Vagina (tissue), 2 donors: ENCODE measurements at regions not wholly inside any gene's neighbourhood (a gene's known extent, or its start where the extent isn't known, plus 50 kb on each side); places are given as distances from the start of the nearest gene placed in this dataset.

Experiments
- DNase-seq, 2 donors: peaks; one replicate each; pipeline ENCODE4 v3.0.0-alpha.2; 2017; ENCODE audit errors: extremely low spot score in 2 of 2
- H3K27ac ChIP-seq: fragments of 200-600 bp; sonication (generic); one replicate; pipeline ENCODE4 v1.5.1; 2019
- H3K27me3 ChIP-seq: fragments of 200-600 bp; sonication (generic); one replicate; pipeline ENCODE4 v1.5.1; 2019
- H3K36me3 ChIP-seq, 2 donors: fragments of 200-600 bp; sonication (generic); one replicate each; pipeline ENCODE4 v1.5.1; 2017 to 2019
- H3K4me1 ChIP-seq: fragments of 200-600 bp; sonication (generic); one replicate; pipeline ENCODE4 v1.5.1; 2019
- H3K4me3 ChIP-seq, 2 donors: fragments of 200-600 bp; sonication (generic); 1 replicate in 1 of 2; 2 replicates in 1 of 2; pipeline ENCODE4 v1.5.1; 2016 to 2019
- H3K9me3 ChIP-seq: fragments of 200-600 bp; sonication (generic); one replicate; pipeline ENCODE4 v1.5.1; 2019
- CTCF ChIP-seq, 3 experiments: fragments of 450-650 bp in 2 of 3; fragments of 200-600 bp in 1 of 3; sonication (generic) in 1 of 3; IDR thresholded peaks; one replicate each; pipeline ENCODE4 v1.5.1; 2017 to 2019; ENCODE audit warnings: antibody characterized with exemption in 3 of 3, mild to moderate bottlenecking in 2 of 3, moderate library complexity in 2 of 3
- POLR2A ChIP-seq, 2 donors: fragments of 450-650 bp; IDR thresholded peaks; one replicate each; pipeline ENCODE4 v1.6.1; 2017; ENCODE audit warnings: antibody characterized with exemption in 2 of 2, mild to moderate bottlenecking in 2 of 2, moderate library complexity in 2 of 2
- POLR2AphosphoS5 ChIP-seq, 2 donors: sonication (generic); formaldehyde crosslinking; IDR thresholded peaks; one replicate each; pipeline ENCODE4 v1.9.0; 2017; ENCODE audit warnings: antibody characterized with exemption in 2 of 2, mild to moderate bottlenecking in 2 of 2, low read depth in 1 of 2; ENCODE audit not compliant: insufficient read depth in 1 of 2
- intact Hi-C: fragments of 100-400 bp; cut with DNase I; formaldehyde crosslinking; loops from one replicate; pipeline ENCODE4 v1.15.1; 2023

- TF ChIP-seq POLR2A (IDR thresholded peaks at IDR 0.05) = no peak
- TF ChIP-seq POLR2AphosphoS5 (IDR thresholded peaks at IDR 0.05; ENCODE audit: insufficient read depth in 1 of 2, low read depth in 1 of 2) = no peak
- TF ChIP-seq CTCF (IDR thresholded peaks at IDR 0.05) = no peak
- H3K27me3 ChIP-seq = no peaks in the 10 kb centered on the region
- no peaks in the 10 kb centered on the region for H3K9me3 ChIP-seq
- DNase-seq = no peak
- no peak overlapping the region for H3K27ac ChIP-seq
- no peaks in the 10 kb centered on the region for H3K36me3 ChIP-seq
- H3K4me1 ChIP-seq = no peaks in the 10 kb centered on the region
- H3K4me3 ChIP-seq = no peak overlapping the region
- intact Hi-C loops = no loop called here
Measured at GRCh38 chr17:73973586-73974409, 229.7 kb upstream of the RPL38 start.

- no peaks in the 10 kb centered on the region for H3K27me3 ChIP-seq
- no peaks in the 10 kb centered on the region for H3K9me3 ChIP-seq
- no peaks in the 10 kb centered on the region for H3K4me1 ChIP-seq
- H3K36me3 ChIP-seq = no peaks in the 10 kb centered on the region
- no peak for TF ChIP-seq POLR2AphosphoS5 (IDR thresholded peaks at IDR 0.05; ENCODE audit: insufficient read depth in 1 of 2, low read depth in 1 of 2)
- no peak for TF ChIP-seq POLR2A (IDR thresholded peaks at IDR 0.05)
- TF ChIP-seq CTCF (IDR thresholded peaks at IDR 0.05) = no peak
- H3K4me3 ChIP-seq = no peak overlapping the region
- no peak overlapping the region for H3K27ac ChIP-seq
- DNase-seq = no peak
- intact Hi-C loops = no loop called here
Measured at GRCh38 chr17:73974536-73974935, 228.9 kb upstream of the RPL38 start.

GRCh38 chr17:73976147-73976546 is 227.3 kb upstream of the RPL38 start:
- H3K27me3 ChIP-seq = no peaks in the 10 kb centered on the region
- intact Hi-C loops = no loop called here

GRCh38 chr17:73976676-73977521 is 226.6 kb upstream of the RPL38 start:
- intact Hi-C loops = no loop called here
- Histone ChIP-seq H3K36me3 (no peaks in the 10 kb centered on the region), H3K9me3 (no peaks in the 10 kb centered on the region), H3K4me1 (no peaks in the 10 kb centered on the region), H3K27ac (no peak overlapping the region), H3K27me3 (no peaks in the 10 kb centered on the region), H3K4me3 (no peak overlapping the region)
- no peak for DNase-seq
- no peak for TF ChIP-seq CTCF (IDR thresholded peaks at IDR 0.05)
- no peak for TF ChIP-seq POLR2A (IDR thresholded peaks at IDR 0.05)
- TF ChIP-seq POLR2AphosphoS5 (IDR thresholded peaks at IDR 0.05; ENCODE audit: insufficient read depth in 1 of 2, low read depth in 1 of 2) = no peak

More at GRCh38 chr17:73976147-73976546, 227.3 kb upstream of the RPL38 start:
- no peak for DNase-seq
- Histone ChIP-seq H3K27ac (no peak overlapping the region), H3K9me3 (no peaks in the 10 kb centered on the region), H3K4me1 (no peaks in the 10 kb centered on the region), H3K36me3 (no peaks in the 10 kb centered on the region), H3K4me3 (no peak overlapping the region)
- TF ChIP-seq CTCF (IDR thresholded peaks at IDR 0.05) (no peak), POLR2A (IDR thresholded peaks at IDR 0.05) (no peak), POLR2AphosphoS5 (IDR thresholded peaks at IDR 0.05; ENCODE audit: insufficient read depth in 1 of 2, low read depth in 1 of 2) (no peak)
